Natural killer cell (primary cell): ENCODE measurements at regions not wholly inside any gene's neighbourhood (a gene's known extent, or its start where the extent isn't known, plus 50 kb on each side); places are given as distances from the start of the nearest gene placed in this dataset.
"Not testable (repeated sequence)": the region's sequence is repeated elsewhere in the genome, so short reads cannot be mapped to it uniquely, and the experiment has no call there.

Experiments used
- ATAC-seq, 3 donors: fragments of 150-1000 bp in 2 of 3; fragments of 200-7000 bp in 1 of 3; cut with Tn5 transposase; 1 replicate in 1 of 3; 2 replicates in 2 of 3; pipeline ENCODE4 v1.10.0; 2021; ENCODE audit warnings: mild to moderate bottlenecking in 2 of 3, moderate library complexity in 2 of 3
- DNase-seq, 2 donors: peaks; one replicate each; pipeline versions ENCODE4 v3.0.0 to v3.0.0-alpha.2; 2013 to 2021; ENCODE audit warnings: mixed read lengths in 1 of 2
- H3K27ac ChIP-seq: one replicate; pipeline ENCODE4 v1.5.1; 2013; ENCODE audit warnings: mild to moderate bottlenecking, low read length
- H3K27me3 ChIP-seq: one replicate; pipeline ENCODE4 v1.6.1; 2013; ENCODE audit warnings: low read length; ENCODE audit not compliant: control insufficient read depth, insufficient read depth
- H3K36me3 ChIP-seq: one replicate; pipeline ENCODE4 v1.6.1; 2013; ENCODE audit warnings: low read length; ENCODE audit not compliant: control insufficient read depth, insufficient read depth
- H3K4me1 ChIP-seq: one replicate; pipeline ENCODE4 v1.6.1; 2013; ENCODE audit warnings: low read length; ENCODE audit not compliant: control insufficient read depth, insufficient read depth
- H3K4me3 ChIP-seq: one replicate; pipeline ENCODE4 v1.5.1; 2013; ENCODE audit warnings: low read length
- H3K9me3 ChIP-seq: one replicate; pipeline ENCODE4 v1.6.1; 2013; ENCODE audit warnings: low read length; ENCODE audit not compliant: control insufficient read depth, insufficient read depth
- H3K27ac Mint-ChIP-seq, 2 donors: one replicate each; pipeline ENCODE4 v1.8.0; 2022; ENCODE audit warnings: mild to moderate bottlenecking in 2 of 2, mixed read lengths in 2 of 2, moderate library complexity in 1 of 2
- H3K27me3 Mint-ChIP-seq, 2 donors: one replicate each; pipeline ENCODE4 v1.8.0; 2022; ENCODE audit warnings: low read depth in 2 of 2, mixed read lengths in 2 of 2
- H3K36me3 Mint-ChIP-seq: one replicate; pipeline ENCODE4 v1.8.0; 2022; ENCODE audit warnings: mixed read lengths
- H3K4me1 Mint-ChIP-seq, 2 donors: one replicate each; pipeline ENCODE4 v1.8.0; 2022; ENCODE audit warnings: mixed read lengths in 2 of 2
- H3K4me3 Mint-ChIP-seq: one replicate; pipeline ENCODE4 v1.8.0; 2022; ENCODE audit warnings: mild to moderate bottlenecking, moderate library complexity, mixed read lengths
- H3K9me3 Mint-ChIP-seq, 2 donors: one replicate each; pipeline ENCODE4 v1.8.0; 2022; ENCODE audit warnings: mixed read lengths in 2 of 2
- CTCF ChIP-seq: fragments of 200-600 bp; IDR thresholded peaks from one replicate; pipeline ENCODE4 v1.8.0; 2022; ENCODE audit warnings: antibody characterized with exemption
- WGBS: methylation state at CpG from one replicate; pipeline ENCODE4 v1.1.7; 2013; ENCODE audit warnings: missing lambda C conversion rate; ENCODE audit not compliant: insufficient coverage; 5-methylcytosine and 5-hydroxymethylcytosine counted together
- intact Hi-C: fragments of 100-400 bp; cut with micrococcal nuclease; formaldehyde crosslinking; loops from one replicate; pipeline ENCODE4 v1.14.2; 2022

GRCh38 chr5:123992641-123993040, 480.7 kb downstream of the CSNK1G3 start:
- Histone ChIP-seq H3K36me3 (no peaks in the 10 kb centered on the region), H3K27me3 (no peaks in the 10 kb centered on the region), H3K4me1 (no peaks in the 10 kb centered on the region), H3K9me3 (peaks cover 9% of the 10 kb centered on the region), H3K27ac (no peak overlapping the region), H3K4me3 (no peak overlapping the region)
- Mint-ChIP-seq H3K4me3 (no peak overlapping the region), H3K4me1 (no peaks in the 10 kb centered on the region), H3K27ac (no peak overlapping the region), H3K36me3 (no peaks in the 10 kb centered on the region), H3K9me3 (peaks cover 12 to 14% of the 10 kb centered on the region in 2 donors), H3K27me3 (no peaks in the 10 kb centered on the region)
- ATAC-seq, result no peak
- TF ChIP-seq CTCF, result no peak
- intact Hi-C loops, result no loop called here
- DNase-seq, result no peak
- WGBS, result 86% methylated on average over 2 of the region's 2 CpGs

- no peak for TF ChIP-seq CTCF
- no peak overlapping the region for H3K4me3 Mint-ChIP-seq
- no peak overlapping the region for H3K27ac ChIP-seq
Measured at GRCh38 chr5:123987956-123988355, 476.0 kb downstream of the CSNK1G3 start.

GRCh38 chr5:123976379-123977033, 464.5 kb downstream of the CSNK1G3 start:
- Mint-ChIP-seq H3K4me1 (no peaks in the 10 kb centered on the region), H3K9me3 (peaks cover 8 to 10% of the 10 kb centered on the region in 2 donors), H3K4me3 (no peak overlapping the region), H3K27me3 (no peaks in the 10 kb centered on the region), H3K27ac (no peak overlapping the region), H3K36me3 (no peaks in the 10 kb centered on the region)
- DNase-seq (no peak), ATAC-seq (no peak)
- TF ChIP-seq CTCF, result no peak
- H3K36me3 ChIP-seq, result no peaks in the 10 kb centered on the region
- no peaks in the 10 kb centered on the region for H3K9me3 ChIP-seq
- intact Hi-C loops, result no loop called here
- no peak overlapping the region for H3K27ac ChIP-seq
- H3K4me1 ChIP-seq, result no peaks in the 10 kb centered on the region
- WGBS, result 19% methylated on average over 4 of the region's 4 CpGs
- H3K27me3 ChIP-seq, result no peaks in the 10 kb centered on the region
- no peak overlapping the region for H3K4me3 ChIP-seq

More at GRCh38 chr5:123987956-123988355, 476.0 kb downstream of the CSNK1G3 start:
- Histone ChIP-seq H3K27me3 (no peaks in the 10 kb centered on the region), H3K9me3 (peaks cover 10% of the 10 kb centered on the region), H3K4me1 (no peaks in the 10 kb centered on the region), H3K36me3 (no peaks in the 10 kb centered on the region), H3K4me3 (no peak overlapping the region)
- Mint-ChIP-seq H3K36me3 (no peaks in the 10 kb centered on the region), H3K4me1 (no peaks in the 10 kb centered on the region), H3K27ac (no peak overlapping the region), H3K27me3 (no peaks in the 10 kb centered on the region), H3K9me3 (peaks cover 13 to 18% of the 10 kb centered on the region in 2 donors)
- intact Hi-C loops, result no loop called here
- no peak for DNase-seq
- 92% methylated on average over 5 of the region's 5 CpGs for WGBS
- ATAC-seq, result no peak

GRCh38 chr5:123975521-123975920, 463.5 kb downstream of the CSNK1G3 start:
- not testable (repeated sequence) for H3K27me3 Mint-ChIP-seq
- peaks cover 10 to 16% of the 10 kb centered on the region in 2 donors for H3K9me3 Mint-ChIP-seq

More at GRCh38 chr5:123975521-123975920, 463.5 kb downstream of the CSNK1G3 start:
- intact Hi-C loops, H3K27ac Mint-ChIP-seq, H3K36me3 ChIP-seq, DNase-seq, H3K9me3 ChIP-seq, ATAC-seq, H3K4me3 ChIP-seq, H3K27ac ChIP-seq, H3K27me3 ChIP-seq, H3K36me3 Mint-ChIP-seq, H3K4me3 Mint-ChIP-seq, H3K4me1 ChIP-seq, H3K4me1 Mint-ChIP-seq: not testable (repeated sequence)
